Fibroblast of lung (primary cell): ENCODE measurements at regions not wholly inside any gene's neighbourhood (a gene's known extent, or its start where the extent isn't known, plus 50 kb on each side); places are given as distances from the start of the nearest gene placed in this dataset.

Experiments used
- DNase-seq, 2 donors: peaks; one replicate each; pipeline versions ENCODE4 v3.0.0 to v3.0.0-alpha.2; 2010; ENCODE audit warnings: low read depth in 2 of 2
- H2AFZ ChIP-seq: 2 replicates; pipeline ENCODE4 v1.5.1; 2012; ENCODE audit warnings: low read length, control low read depth, inconsistent platforms
- H3K27ac ChIP-seq: 2 replicates; pipeline ENCODE4 v1.5.1; 2011; ENCODE audit warnings: low read length, control low read depth; ENCODE audit not compliant: insufficient read depth
- H3K27me3 ChIP-seq: 2 replicates; pipeline ENCODE4 v1.5.1; 2011; ENCODE audit warnings: mild to moderate bottlenecking, low read length; ENCODE audit not compliant: control insufficient read depth, insufficient read depth
- H3K36me3 ChIP-seq: 2 replicates; pipeline ENCODE4 v1.5.1; 2011; ENCODE audit warnings: low read length; ENCODE audit not compliant: control insufficient read depth, insufficient read depth
- H3K4me1 ChIP-seq: 2 replicates; pipeline ENCODE4 v1.5.1; 2011; ENCODE audit warnings: low read length; ENCODE audit not compliant: control insufficient read depth, insufficient read depth; ENCODE audit errors: extremely low read depth
- H3K4me2 ChIP-seq: 2 replicates; pipeline ENCODE4 v1.5.1; 2011; ENCODE audit warnings: low read length, control low read depth; ENCODE audit not compliant: insufficient read depth; ENCODE audit errors: extremely low read depth
- H3K4me3 ChIP-seq, 4 experiments: fragments of 200-600 bp in 1 of 4; sonication (generic) in 1 of 4; replicated peaks in 1 of 4; 2 replicates each; pipeline ENCODE4 v1.5.1; 2011 to 2016; ENCODE audit warnings: low read length in 4 of 4, low read depth in 3 of 4, mild to moderate bottlenecking in 3 of 4, control low read depth in 2 of 4, inconsistent platforms in 1 of 4, mixed read lengths in 1 of 4; ENCODE audit not compliant: insufficient read depth in 1 of 4; ENCODE audit errors: control extremely low read depth in 1 of 4
- H3K79me2 ChIP-seq: 2 replicates; pipeline ENCODE4 v1.5.1; 2012; ENCODE audit warnings: mild to moderate bottlenecking, low read length, inconsistent platforms; ENCODE audit not compliant: control insufficient read depth, insufficient read depth
- H3K9ac ChIP-seq: 2 replicates; pipeline ENCODE4 v1.5.1; 2011; ENCODE audit warnings: mild to moderate bottlenecking, low read length, control low read depth; ENCODE audit not compliant: insufficient read depth
- H3K9me3 ChIP-seq: 2 replicates; pipeline ENCODE4 v1.5.1; 2012; ENCODE audit warnings: low read depth, low read length; ENCODE audit not compliant: control insufficient read depth, insufficient read depth
- H4K20me1 ChIP-seq: 2 replicates; pipeline ENCODE4 v1.5.1; 2011; ENCODE audit warnings: low read length; ENCODE audit not compliant: control insufficient read depth, insufficient read depth; ENCODE audit errors: extremely low read depth
- CTCF ChIP-seq, 2 donors: IDR thresholded peaks in 1 of 2; conservative IDR thresholded peaks in 1 of 2; 1 replicate in 1 of 2; 2 replicates in 1 of 2; pipeline ENCODE4 v1.5.1; 2011 to 2012; ENCODE audit warnings: low read length in 2 of 2, control low read depth in 1 of 2, inconsistent platforms in 1 of 2, low read depth in 1 of 2, mild to moderate bottlenecking in 1 of 2
- EZH2 ChIP-seq: IDR thresholded peaks from 2 replicates; pipeline ENCODE4 v1.5.1; 2012; ENCODE audit warnings: low read length, control low read depth, mild to moderate bottlenecking; ENCODE audit errors: missing control alignments

GRCh38 chrX:140948827-140949226, 53.6 kb upstream of the SPANXB1 start:
- Histone ChIP-seq H3K9ac (no peak overlapping the region), H3K4me1 (no peaks in the 10 kb centered on the region), H4K20me1 (no peaks in the 10 kb centered on the region), H3K27ac (no peak overlapping the region), H2AFZ (no peak overlapping the region), H3K9me3 (no peaks in the 10 kb centered on the region), H3K4me2 (no peak overlapping the region), H3K4me3 (no peak overlapping the region), H3K79me2 (no peaks in the 10 kb centered on the region), H3K27me3 (no peaks in the 10 kb centered on the region), H3K36me3 (no peaks in the 10 kb centered on the region)
- no peak for DNase-seq
- TF ChIP-seq CTCF (conservative IDR thresholded peaks at IDR 0.05 in 1 of 2, IDR thresholded peaks at IDR 0.05 in 1 of 2; ENCODE audit: low read depth in 1 of 2, low read length in 2 of 2), result no peak
- no peak for TF ChIP-seq EZH2

GRCh38 chrX:140949233-140949632, 53.2 kb upstream of the SPANXB1 start:
- Histone ChIP-seq H3K27ac (no peak overlapping the region), H3K79me2 (no peaks in the 10 kb centered on the region), H2AFZ (no peak overlapping the region), H3K4me3 (no peak overlapping the region), H3K27me3 (no peaks in the 10 kb centered on the region), H3K4me1 (no peaks in the 10 kb centered on the region), H4K20me1 (no peaks in the 10 kb centered on the region), H3K4me2 (no peak overlapping the region), H3K9ac (no peak overlapping the region), H3K9me3 (no peaks in the 10 kb centered on the region), H3K36me3 (no peaks in the 10 kb centered on the region)
- peak; percentile 0 to 3 for DNase-seq
- no peak for TF ChIP-seq EZH2
